SK-N-SH treated with all-trans-retinoic acid at 6 μM for 48 hours (cell line): ENCODE measurements at regions not wholly inside any gene's neighbourhood (a gene's known extent, or its start where the extent isn't known, plus 50 kb on each side); places are given as distances from the start of the nearest gene placed in this dataset.

Source experiments
- ATAC-seq: fragments of 200-7000 bp; cut with Tn5 transposase; 3 replicates; pipeline ENCODE4 v1.9.1; 2020; ENCODE audit warnings: mild to moderate bottlenecking, moderate library complexity
- ARNTL ChIP-seq: fragments of 450-650 bp; formaldehyde crosslinking; IDR thresholded peaks from 2 replicates; pipeline ENCODE4 v1.5.0; 2020; ENCODE audit warnings: low read depth, mild to moderate bottlenecking, moderate library complexity, borderline replicate concordance
- BACH2 ChIP-seq: fragments of 250-450 bp; sonication (Bioruptor Pico); IDR thresholded peaks from 2 replicates; pipeline ENCODE4 v1.9.0; 2021; ENCODE audit warnings: mild to moderate bottlenecking, borderline replicate concordance
- CSDC2 ChIP-seq: fragments of 250-450 bp; sonication (Bioruptor Pico); IDR thresholded peaks from 2 replicates; pipeline ENCODE4 v1.5.0; 2020; ENCODE audit warnings: mild to moderate bottlenecking, moderate library complexity
- ESRRG ChIP-seq: fragments of 250-450 bp; sonication (Bioruptor Pico); IDR thresholded peaks from 2 replicates; pipeline ENCODE4 v1.6.1; 2021; ENCODE audit warnings: mild to moderate bottlenecking
- GLIS3 ChIP-seq: fragments of 250-450 bp; sonication (Bioruptor Pico); IDR thresholded peaks from 2 replicates; pipeline ENCODE4 v1.5.0; 2020; ENCODE audit warnings: mild to moderate bottlenecking, moderate library complexity
- OSR1 ChIP-seq: fragments of 250-450 bp; sonication (Bioruptor Pico); IDR thresholded peaks from 2 replicates; pipeline ENCODE4 v1.8.0; 2022; ENCODE audit warnings: moderate library complexity, mild to moderate bottlenecking, inconsistent platforms
- PPARA ChIP-seq: fragments of 250-450 bp; sonication (Bioruptor Pico); IDR thresholded peaks from 2 replicates; pipeline ENCODE4 v1.5.0; 2020; ENCODE audit warnings: mild to moderate bottlenecking, borderline replicate concordance
- SNAI2 ChIP-seq: fragments of 250-450 bp; sonication (Bioruptor Pico); IDR thresholded peaks from 2 replicates; pipeline ENCODE4 v1.5.0; 2020; ENCODE audit warnings: mild to moderate bottlenecking, moderate library complexity
- TCF4 ChIP-seq: fragments of 250-450 bp; sonication (Bioruptor Pico); IDR thresholded peaks from 2 replicates; pipeline ENCODE4 v1.8.0; 2021; ENCODE audit warnings: mild to moderate bottlenecking, moderate library complexity, borderline replicate concordance
- TOX ChIP-seq: fragments of 250-450 bp; sonication (Bioruptor Pico); IDR thresholded peaks from 2 replicates; pipeline ENCODE4 v1.8.0; 2021; ENCODE audit warnings: mild to moderate bottlenecking, moderate library complexity, borderline replicate concordance
- ZC3H10 ChIP-seq: fragments of 250-450 bp; sonication (Bioruptor Pico); IDR thresholded peaks from 2 replicates; pipeline ENCODE4 v1.5.1; 2021; ENCODE audit warnings: mild to moderate bottlenecking, moderate library complexity
- ZFP3 ChIP-seq: fragments of 250-450 bp; sonication (Bioruptor Pico); IDR thresholded peaks from 2 replicates; pipeline ENCODE4 v1.5.0; 2020; ENCODE audit warnings: mild to moderate bottlenecking, moderate library complexity
- ZFP30 ChIP-seq: fragments of 450-650 bp; formaldehyde crosslinking; IDR thresholded peaks from 2 replicates; pipeline ENCODE4 v1.5.0; 2022; ENCODE audit warnings: mild to moderate bottlenecking, moderate library complexity
- ZNF565 ChIP-seq: fragments of 450-650 bp; formaldehyde crosslinking; conservative IDR thresholded peaks from 2 replicates; pipeline ENCODE4 v1.5.0; 2020; ENCODE audit warnings: low read depth, mild to moderate bottlenecking, moderate library complexity
- ZNF70 ChIP-seq: fragments of 450-650 bp; formaldehyde crosslinking; IDR thresholded peaks from 2 replicates; pipeline ENCODE4 v1.5.0; 2020; ENCODE audit warnings: mild to moderate bottlenecking, moderate library complexity
- TF ChIP-seq, protein P1 (sequence below): fragments of 250-450 bp; sonication (Bioruptor Pico); IDR thresholded peaks from 2 replicates; pipeline ENCODE4 v1.8.0; 2020; ENCODE audit warnings: mild to moderate bottlenecking, moderate library complexity, borderline replicate concordance
- TF ChIP-seq, protein P2 (sequence below): fragments of 250-450 bp; sonication (Bioruptor Pico); IDR thresholded peaks from 2 replicates; pipeline ENCODE4 v1.5.1; 2020; ENCODE audit warnings: low read depth, mild to moderate bottlenecking, moderate library complexity
- TF ChIP-seq, protein P3 (sequence below): fragments of 250-450 bp; sonication (Bioruptor Pico); IDR thresholded peaks from 2 replicates; pipeline ENCODE4 v1.8.0; 2021; ENCODE audit warnings: low read depth, mild to moderate bottlenecking, moderate library complexity, borderline replicate concordance
- TF ChIP-seq, protein P4 (sequence below): fragments of 250-450 bp; sonication (Bioruptor Pico); IDR thresholded peaks from 2 replicates; pipeline ENCODE4 v1.5.1; 2021; ENCODE audit warnings: mild to moderate bottlenecking, moderate library complexity

DNA sequence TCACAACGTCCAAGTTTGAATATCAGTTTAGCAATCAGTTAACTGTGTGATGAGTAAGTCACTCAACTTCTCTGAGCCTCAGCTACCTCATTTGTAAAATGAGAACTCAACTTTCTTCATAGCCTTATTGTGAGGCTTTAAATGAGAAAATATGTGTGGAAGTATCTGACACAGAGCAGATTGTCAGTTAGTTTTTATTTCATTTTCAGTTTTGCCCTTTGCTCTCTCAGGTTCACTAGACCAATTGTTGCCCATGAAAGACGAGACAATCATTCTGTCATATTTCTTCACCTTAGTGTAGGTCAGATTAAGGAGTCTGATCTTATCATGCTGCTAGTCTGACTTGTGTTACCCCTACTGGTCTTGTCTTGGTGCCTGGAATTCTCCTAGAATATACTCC is 232.8 kb upstream of the PTBP2 start:
- TF ChIP-seq GLIS3 (CRISPR knock-in tag) = no peak
- no peak for TF ChIP-seq ARNTL
- TF ChIP-seq OSR1 = no peak
- TF ChIP-seq PPARA (CRISPR knock-in tag) = no peak
- no peak for TF ChIP-seq ZNF70 (CRISPR knock-in tag)
- TF ChIP-seq, protein P1, sequence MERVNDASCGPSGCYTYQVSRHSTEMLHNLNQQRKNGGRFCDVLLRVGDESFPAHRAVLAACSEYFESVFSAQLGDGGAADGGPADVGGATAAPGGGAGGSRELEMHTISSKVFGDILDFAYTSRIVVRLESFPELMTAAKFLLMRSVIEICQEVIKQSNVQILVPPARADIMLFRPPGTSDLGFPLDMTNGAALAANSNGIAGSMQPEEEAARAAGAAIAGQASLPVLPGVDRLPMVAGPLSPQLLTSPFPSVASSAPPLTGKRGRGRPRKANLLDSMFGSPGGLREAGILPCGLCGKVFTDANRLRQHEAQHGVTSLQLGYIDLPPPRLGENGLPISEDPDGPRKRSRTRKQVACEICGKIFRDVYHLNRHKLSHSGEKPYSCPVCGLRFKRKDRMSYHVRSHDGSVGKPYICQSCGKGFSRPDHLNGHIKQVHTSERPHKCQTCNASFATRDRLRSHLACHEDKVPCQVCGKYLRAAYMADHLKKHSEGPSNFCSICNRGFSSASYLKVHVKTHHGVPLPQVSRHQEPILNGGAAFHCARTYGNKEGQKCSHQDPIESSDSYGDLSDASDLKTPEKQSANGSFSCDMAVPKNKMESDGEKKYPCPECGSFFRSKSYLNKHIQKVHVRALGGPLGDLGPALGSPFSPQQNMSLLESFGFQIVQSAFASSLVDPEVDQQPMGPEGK = no peak
- no peak for TF ChIP-seq ESRRG
- no peak for ATAC-seq

DNA sequence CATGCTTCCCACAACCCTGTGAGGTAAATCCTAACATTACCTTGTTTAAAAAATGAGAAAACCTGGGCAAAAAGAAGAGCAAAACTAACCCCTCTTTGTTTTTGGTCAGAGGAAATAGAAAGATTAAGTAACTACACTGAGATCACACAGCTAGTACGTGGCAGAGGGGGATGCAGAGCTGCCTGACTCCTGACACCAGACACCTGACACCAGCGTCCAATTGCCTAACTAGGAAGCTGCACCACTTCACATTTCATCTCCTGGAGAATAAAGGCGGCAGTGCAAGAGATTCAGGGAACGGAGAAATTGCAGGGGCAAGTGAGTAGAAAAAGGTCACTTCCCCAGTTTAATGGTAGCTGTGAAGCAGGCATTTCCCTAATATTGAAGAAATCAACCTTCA is 229.3 kb upstream of the PTBP2 start:
- ATAC-seq = no peak

DNA sequence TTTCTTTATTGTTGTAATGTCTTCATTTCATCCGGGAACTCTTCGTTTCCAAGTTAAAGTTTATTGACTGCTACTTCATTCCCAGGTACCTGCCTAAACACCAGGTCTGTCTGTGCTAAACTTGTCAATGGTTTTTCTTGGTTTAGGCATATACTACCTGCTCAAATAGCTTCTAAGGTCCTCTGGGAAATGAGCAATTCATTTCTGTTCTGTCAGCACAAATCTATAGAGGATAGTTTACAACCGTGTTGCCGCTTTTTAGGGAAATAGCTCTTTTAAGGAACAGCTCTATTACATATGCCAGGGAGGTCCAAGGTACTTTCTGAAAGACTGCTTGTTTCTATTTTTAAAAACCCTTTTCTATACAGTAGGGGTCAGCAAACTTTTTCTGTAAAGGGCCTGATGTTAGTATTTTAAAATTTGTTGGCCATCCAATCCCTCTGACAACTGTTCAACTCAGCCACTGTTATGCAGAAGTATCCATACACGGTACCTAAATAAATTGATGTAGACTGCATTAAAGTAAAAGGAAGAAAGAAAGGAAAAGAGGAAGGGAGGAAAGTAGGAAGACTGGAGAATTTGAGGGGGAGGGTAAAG is 222.7 kb upstream of the PTBP2 start:
- no peak for ATAC-seq
- TF ChIP-seq, protein P2, sequence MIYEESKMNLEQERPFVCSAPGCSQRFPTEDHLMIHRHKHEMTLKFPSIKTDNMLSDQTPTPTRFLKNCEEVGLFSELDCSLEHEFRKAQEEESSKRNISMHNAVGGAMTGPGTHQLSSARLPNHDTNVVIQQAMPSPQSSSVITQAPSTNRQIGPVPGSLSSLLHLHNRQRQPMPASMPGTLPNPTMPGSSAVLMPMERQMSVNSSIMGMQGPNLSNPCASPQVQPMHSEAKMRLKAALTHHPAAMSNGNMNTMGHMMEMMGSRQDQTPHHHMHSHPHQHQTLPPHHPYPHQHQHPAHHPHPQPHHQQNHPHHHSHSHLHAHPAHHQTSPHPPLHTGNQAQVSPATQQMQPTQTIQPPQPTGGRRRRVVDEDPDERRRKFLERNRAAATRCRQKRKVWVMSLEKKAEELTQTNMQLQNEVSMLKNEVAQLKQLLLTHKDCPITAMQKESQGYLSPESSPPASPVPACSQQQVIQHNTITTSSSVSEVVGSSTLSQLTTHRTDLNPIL = no peak
- TF ChIP-seq SNAI2 = no peak
- TF ChIP-seq, protein P3, sequence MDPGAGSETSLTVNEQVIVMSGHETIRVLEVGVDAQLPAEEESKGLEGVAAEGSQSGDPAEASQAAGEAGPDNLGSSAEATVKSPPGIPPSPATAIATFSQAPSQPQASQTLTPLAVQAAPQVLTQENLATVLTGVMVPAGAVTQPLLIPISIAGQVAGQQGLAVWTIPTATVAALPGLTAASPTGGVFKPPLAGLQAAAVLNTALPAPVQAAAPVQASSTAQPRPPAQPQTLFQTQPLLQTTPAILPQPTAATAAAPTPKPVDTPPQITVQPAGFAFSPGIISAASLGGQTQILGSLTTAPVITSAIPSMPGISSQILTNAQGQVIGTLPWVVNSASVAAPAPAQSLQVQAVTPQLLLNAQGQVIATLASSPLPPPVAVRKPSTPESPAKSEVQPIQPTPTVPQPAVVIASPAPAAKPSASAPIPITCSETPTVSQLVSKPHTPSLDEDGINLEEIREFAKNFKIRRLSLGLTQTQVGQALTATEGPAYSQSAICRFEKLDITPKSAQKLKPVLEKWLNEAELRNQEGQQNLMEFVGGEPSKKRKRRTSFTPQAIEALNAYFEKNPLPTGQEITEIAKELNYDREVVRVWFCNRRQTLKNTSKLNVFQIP (CRISPR knock-in tag) = no peak
- TF ChIP-seq, protein P4, sequence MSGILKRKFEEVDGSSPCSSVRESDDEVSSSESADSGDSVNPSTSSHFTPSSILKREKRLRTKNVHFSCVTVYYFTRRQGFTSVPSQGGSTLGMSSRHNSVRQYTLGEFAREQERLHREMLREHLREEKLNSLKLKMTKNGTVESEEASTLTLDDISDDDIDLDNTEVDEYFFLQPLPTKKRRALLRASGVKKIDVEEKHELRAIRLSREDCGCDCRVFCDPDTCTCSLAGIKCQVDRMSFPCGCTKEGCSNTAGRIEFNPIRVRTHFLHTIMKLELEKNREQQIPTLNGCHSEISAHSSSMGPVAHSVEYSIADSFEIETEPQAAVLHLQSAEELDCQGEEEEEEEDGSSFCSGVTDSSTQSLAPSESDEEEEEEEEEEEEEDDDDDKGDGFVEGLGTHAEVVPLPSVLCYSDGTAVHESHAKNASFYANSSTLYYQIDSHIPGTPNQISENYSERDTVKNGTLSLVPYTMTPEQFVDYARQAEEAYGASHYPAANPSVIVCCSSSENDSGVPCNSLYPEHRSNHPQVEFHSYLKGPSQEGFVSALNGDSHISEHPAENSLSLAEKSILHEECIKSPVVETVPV = no peak
- TF ChIP-seq ZNF565 (CRISPR knock-in tag) = no peak
- TF ChIP-seq GLIS3 (CRISPR knock-in tag) = no peak
- TF ChIP-seq, protein P1 = no peak
- TF ChIP-seq ARNTL = no peak
- no peak for TF ChIP-seq ZNF70 (CRISPR knock-in tag)

More for the DNA sequence above, 229.3 kb upstream of the PTBP2 start:
- TF ChIP-seq ARNTL (no peak), CSDC2 (CRISPR knock-in tag) (no peak), TOX (CRISPR knock-in tag) (no peak), ZFP3 (CRISPR knock-in tag) (no peak), PPARA (CRISPR knock-in tag) (no peak), TCF4 (CRISPR knock-in tag) (no peak), ESRRG (no peak), GLIS3 (CRISPR knock-in tag) (no peak), OSR1 (no peak)
- TF ChIP-seq, protein P3 (CRISPR knock-in tag) = no peak
- TF ChIP-seq, all 23 proteins: peak for 0

DNA sequence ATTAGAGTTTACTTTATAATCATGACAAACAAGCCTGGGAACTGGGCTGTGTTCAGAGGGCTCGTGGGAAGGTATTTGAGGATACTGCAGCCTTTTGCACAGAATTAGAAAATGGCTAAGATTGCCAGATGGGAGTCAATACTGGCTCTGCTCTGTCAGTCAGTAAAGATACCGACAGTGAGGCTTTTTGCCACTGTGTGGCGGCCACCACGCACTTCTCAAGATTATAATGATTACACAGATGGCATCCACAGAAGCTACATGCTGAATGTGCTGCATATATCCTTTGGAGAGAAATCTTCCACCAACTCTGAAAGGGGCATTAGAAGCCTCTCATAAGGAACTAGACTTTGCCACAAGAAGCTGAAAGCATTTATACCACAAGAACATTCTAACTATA is 213.4 kb upstream of the PTBP2 start:
- TF ChIP-seq, protein P4 = no peak
- TF ChIP-seq ARNTL (no peak), CSDC2 (CRISPR knock-in tag) (no peak), ZFP3 (CRISPR knock-in tag) (no peak), TOX (CRISPR knock-in tag) (no peak), PPARA (CRISPR knock-in tag) (no peak), ZNF70 (CRISPR knock-in tag) (no peak), ZC3H10 (CRISPR knock-in tag) (no peak), ZFP30 (CRISPR knock-in tag) (no peak), BACH2 (CRISPR knock-in tag) (no peak)
- TF ChIP-seq, protein P2 = no peak
- ATAC-seq = no peak; the same call in 2 of the 3 replicates
